ENCODE measurements at regions not wholly inside any gene's neighbourhood (a gene's known extent, or its start where the extent isn't known, plus 50 kb on each side); places are given as distances from the start of the nearest gene placed in this dataset.

DNA sequence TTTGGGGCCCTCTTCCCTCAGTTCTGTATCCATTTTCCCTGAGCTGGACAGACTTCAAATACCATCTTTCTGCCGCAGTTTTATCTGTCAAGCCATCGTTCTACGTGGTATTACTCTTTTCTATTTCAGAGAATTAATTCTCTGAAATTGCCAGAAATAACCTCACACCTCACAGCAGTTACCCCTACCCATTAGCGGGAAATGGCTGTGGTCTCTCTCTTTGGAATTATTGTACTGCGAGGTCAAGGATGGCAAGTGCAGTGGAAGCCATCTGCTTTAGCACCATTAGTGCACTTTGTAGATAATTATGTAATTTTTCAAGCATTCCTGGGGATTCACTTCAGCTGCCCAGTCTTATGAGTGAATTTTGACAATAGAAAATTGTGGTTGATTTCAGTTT, 147.8 kb upstream of the CDH4 start:
- no peak for ATAC-seq
- intact Hi-C loops (cut with DNase I), result no loop called here

GRCh38 chr20:61105395-61105794, 146.7 kb upstream of the CDH4 start:
- Histone ChIP-seq H3K4me1 (no peaks in the 10 kb centered on the region), H3K4me3 (no peak overlapping the region), H3K27ac (no peak overlapping the region), H3K27me3 (ENCODE audit: low read depth) (peaks cover 4% of the 10 kb centered on the region), H3K36me3 (no peaks in the 10 kb centered on the region), H3K9me3 (no peaks in the 10 kb centered on the region)
- TF ChIP-seq, protein P1, sequence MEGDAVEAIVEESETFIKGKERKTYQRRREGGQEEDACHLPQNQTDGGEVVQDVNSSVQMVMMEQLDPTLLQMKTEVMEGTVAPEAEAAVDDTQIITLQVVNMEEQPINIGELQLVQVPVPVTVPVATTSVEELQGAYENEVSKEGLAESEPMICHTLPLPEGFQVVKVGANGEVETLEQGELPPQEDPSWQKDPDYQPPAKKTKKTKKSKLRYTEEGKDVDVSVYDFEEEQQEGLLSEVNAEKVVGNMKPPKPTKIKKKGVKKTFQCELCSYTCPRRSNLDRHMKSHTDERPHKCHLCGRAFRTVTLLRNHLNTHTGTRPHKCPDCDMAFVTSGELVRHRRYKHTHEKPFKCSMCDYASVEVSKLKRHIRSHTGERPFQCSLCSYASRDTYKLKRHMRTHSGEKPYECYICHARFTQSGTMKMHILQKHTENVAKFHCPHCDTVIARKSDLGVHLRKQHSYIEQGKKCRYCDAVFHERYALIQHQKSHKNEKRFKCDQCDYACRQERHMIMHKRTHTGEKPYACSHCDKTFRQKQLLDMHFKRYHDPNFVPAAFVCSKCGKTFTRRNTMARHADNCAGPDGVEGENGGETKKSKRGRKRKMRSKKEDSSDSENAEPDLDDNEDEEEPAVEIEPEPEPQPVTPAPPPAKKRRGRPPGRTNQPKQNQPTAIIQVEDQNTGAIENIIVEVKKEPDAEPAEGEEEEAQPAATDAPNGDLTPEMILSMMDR (IDR thresholded peaks at IDR 0.05), result no peak
- ATAC-seq (no peak), DNase-seq (no peak)
- intact Hi-C loops (cut with DNase I), result no loop called here

More for the DNA sequence above, 147.8 kb upstream of the CDH4 start:
- Histone ChIP-seq H3K36me3 (no peaks in the 10 kb centered on the region), H3K27me3 (ENCODE audit: low read depth) (peaks cover 4% of the 10 kb centered on the region), H3K4me3 (no peak overlapping the region), H3K9me3 (no peaks in the 10 kb centered on the region), H3K4me1 (no peaks in the 10 kb centered on the region), H3K27ac (no peak overlapping the region)
- no peak for DNase-seq
- TF ChIP-seq, protein P1 (IDR thresholded peaks at IDR 0.05), result no peak

GRCh38 chr20:61106438-61106837, 145.6 kb upstream of the CDH4 start:
- Histone ChIP-seq H3K4me3 (no peak overlapping the region), H3K9me3 (no peaks in the 10 kb centered on the region), H3K36me3 (no peaks in the 10 kb centered on the region), H3K27ac (no peak overlapping the region), H3K27me3 (ENCODE audit: low read depth) (peaks cover 4% of the 10 kb centered on the region), H3K4me1 (no peaks in the 10 kb centered on the region)
- intact Hi-C loops (cut with DNase I), result no loop called here
- no peak for DNase-seq
- TF ChIP-seq, protein P1 (IDR thresholded peaks at IDR 0.05), result no peak
- ATAC-seq, result no peak

DNA sequence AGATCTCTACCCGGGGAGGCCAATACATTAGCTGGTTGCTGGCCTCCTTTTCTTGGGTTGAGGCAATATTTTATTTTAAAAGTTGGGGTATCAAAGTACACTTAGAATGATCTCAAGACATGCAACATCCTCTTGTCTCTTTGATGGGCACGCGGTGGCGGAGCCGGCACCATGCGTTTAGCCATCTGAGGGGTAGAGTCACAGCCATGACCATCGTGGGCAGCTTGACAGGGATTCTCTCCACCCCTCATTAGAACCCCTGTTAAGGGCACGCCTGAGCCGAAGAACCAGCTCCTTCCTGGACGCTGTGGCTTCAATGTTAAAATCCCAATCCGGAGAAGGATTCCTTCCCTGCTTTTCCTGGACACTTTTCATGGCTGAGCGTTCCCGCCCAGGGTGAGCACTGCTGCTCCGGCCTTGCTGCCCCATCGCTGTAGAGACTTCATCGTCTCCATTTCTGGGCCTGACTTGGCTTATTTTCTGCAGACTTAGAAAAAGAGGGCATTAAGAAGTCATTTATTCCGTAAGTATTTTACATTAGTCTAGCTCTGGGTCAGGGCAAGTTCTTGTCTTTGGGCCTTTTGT, 142.7 kb upstream of the CDH4 start:
- Histone ChIP-seq H3K9me3 (no peaks in the 10 kb centered on the region), H3K36me3 (no peaks in the 10 kb centered on the region), H3K27ac (no peak overlapping the region), H3K4me3 (no peak overlapping the region), H3K27me3 (ENCODE audit: low read depth) (no peaks in the 10 kb centered on the region), H3K4me1 (no peaks in the 10 kb centered on the region)
- intact Hi-C loops (cut with DNase I), result no loop called here
- TF ChIP-seq, protein P1 (IDR thresholded peaks at IDR 0.05), result no peak
- ATAC-seq, result no peak
- DNase-seq, result no peak

DNA sequence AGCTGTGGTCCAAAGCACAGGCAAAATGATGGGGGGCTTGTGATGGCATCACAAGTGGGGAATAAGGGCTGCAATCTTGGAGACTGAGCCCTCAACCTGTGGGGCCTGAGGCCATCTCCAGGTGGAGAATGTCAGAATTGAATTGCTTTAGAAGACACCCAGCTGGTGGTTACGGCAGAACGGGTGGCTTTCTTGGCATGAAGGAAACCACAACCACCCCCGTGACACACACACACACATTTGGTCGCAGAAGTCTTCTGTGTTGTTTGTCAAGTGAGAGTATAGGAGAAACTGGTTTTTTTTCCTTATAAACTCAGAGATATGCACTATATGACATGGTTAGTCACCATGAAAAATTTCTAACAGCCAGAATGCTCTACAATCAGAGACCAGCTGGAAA, 139.5 kb upstream of the CDH4 start:
- intact Hi-C loops (cut with DNase I), result no loop called here
- H3K9me3 ChIP-seq, result no peaks in the 10 kb centered on the region
- H3K27me3 ChIP-seq (ENCODE audit: low read depth), result no peaks in the 10 kb centered on the region
- ATAC-seq (no peak), DNase-seq (no peak)
- TF ChIP-seq, protein P1 (IDR thresholded peaks at IDR 0.05), result no peak
- no peak overlapping the region for H3K4me3 ChIP-seq
- H3K36me3 ChIP-seq, result no peaks in the 10 kb centered on the region
- H3K27ac ChIP-seq, result no peak overlapping the region
- no peaks in the 10 kb centered on the region for H3K4me1 ChIP-seq
